ENCODE measurements at regions not wholly inside any gene's neighbourhood (a gene's known extent, or its start where the extent isn't known, plus 50 kb on each side); places are given as distances from the start of the nearest gene placed in this dataset.
A peak's percentile ranks its signal among the peaks of the same experiment; 100 is the strongest.

DNA sequence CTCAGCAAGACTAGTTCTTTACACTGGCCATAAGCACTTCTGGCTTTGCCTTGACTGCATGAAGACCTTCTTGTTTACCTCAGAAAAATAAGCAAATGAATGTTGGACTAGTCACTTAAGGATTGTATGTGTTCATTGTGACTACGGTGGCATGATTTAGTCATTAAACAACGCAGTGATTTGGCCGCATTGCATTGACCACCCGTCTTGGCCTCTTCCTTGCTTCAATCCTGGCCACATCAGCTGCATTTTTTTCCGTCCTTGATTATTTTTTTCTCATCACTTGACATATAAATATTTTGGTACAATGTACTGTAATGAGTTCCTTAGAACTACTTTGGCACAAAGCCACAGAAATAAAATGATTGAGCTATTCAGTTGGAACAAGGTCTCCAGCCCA lies 656.2 kb downstream of the RAB28 start:
- no peak for DNase-seq

DNA sequence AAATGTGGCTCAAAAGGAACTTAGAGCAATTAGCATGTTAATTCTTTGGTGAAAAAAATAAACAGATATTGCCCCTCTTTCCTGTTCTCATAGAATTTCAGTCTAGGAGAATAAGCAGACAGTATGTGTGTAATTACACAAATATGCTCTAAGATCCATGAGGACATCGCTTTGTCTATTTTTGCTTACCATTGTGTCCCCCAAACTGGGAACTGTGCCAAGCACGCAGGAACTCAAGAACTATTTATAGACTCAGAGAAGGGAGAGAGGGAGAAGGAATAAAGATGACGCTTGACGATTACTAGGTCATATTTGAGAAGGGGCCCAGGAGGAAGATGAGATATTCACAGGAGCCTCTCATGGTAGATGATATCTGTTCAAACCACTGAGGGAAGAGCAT lies 692.6 kb downstream of the RAB28 start:
- no peak for DNase-seq

DNA sequence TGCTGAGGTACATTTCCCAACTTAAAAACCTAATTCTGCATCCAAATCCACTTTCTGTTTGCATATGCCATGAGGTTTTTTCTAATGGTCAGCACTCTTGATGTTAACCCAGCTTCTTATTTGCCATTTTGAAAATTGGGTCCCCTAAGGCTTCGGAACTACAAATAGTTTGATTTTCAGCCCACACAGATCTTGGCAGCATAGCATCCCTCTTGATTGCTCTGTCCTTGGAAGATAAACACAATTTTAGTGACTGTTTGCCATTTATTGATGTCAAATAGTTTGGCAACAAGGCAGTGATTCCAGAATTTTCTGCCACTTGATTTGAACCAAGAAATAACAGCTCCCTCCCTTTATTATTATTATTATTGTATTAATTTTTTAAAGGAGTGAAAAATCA lies 696.9 kb downstream of the RAB28 start:
- DNase-seq, result no peak

DNA sequence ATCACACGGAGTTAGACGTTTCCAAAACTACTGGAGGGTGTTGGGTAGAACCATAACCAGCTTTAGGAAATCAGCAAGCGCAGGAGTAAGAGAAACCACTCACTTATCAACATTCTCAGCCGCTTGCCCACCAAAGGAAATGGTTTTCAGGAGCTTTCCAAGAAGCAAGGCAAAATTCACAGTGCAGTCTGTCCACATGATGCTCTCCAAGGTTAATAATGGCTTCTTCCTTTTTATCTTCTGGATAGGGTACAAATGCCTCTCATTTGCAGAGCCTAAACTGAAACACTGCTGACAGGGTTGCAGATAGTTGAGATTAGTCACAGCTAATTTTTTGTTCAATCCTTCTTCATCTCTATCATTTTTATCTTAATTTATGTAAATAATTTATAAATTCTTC lies 705.4 kb downstream of the RAB28 start:
- DNase-seq, result peak; percentile 8

DNA sequence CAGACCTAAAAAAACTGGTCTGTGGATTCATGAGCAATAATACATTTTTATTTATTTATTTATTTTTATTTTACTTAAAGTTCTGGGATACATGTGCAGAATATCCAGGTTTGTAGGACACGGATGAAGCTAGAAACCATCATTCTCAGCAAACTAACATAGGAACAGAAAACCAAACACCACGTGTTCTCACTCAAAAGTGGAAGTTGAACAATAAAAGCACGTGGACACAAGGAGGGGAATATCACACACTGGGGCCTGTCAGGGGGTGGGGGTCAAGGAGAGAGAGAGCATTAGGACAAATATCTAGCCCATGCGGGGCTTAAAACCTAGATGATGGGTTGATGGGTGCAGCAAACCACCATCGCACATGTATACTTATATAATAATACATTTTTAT lies 705.9 kb downstream of the RAB28 start:
- DNase-seq, result no peak

DNA sequence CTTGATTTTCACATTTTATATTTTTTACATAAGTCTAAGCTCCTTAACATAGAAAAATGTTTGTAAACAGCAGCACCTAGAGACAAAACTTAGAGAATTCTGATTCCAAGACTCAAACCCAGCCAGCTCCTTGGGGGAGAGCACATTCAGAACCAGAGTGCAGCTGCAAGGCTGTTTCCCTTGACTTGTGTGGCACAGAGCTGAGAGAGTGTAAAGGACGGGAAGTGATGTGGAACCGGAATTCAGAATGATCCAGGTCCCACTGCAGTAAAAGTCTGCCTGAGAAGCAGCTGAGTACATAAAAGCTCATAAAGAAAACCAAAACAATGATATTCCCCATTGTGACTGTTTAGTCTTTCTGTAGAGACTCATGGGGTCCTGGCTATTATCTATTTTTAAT lies 713.8 kb downstream of the RAB28 start:
- no peak for DNase-seq

DNA sequence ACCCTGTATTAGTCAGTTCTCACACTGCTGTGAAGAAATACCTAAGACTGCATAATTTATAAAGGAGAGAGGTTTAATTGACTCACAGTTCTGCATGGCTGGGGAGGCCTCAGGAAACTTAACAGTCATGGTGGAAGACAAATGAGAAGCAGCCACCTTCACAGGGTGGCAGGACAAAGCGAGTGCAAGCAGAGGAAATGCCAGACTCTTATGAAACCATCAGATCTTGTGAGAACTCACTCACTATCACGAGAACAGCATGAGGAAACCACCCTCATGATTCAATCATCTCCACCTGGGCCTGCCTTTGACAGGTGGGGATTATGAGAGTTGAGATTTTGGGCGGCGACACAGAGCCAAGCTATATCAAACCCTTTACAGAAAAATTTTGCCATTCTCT lies 722.4 kb downstream of the RAB28 start:
- DNase-seq, result no peak

DNA sequence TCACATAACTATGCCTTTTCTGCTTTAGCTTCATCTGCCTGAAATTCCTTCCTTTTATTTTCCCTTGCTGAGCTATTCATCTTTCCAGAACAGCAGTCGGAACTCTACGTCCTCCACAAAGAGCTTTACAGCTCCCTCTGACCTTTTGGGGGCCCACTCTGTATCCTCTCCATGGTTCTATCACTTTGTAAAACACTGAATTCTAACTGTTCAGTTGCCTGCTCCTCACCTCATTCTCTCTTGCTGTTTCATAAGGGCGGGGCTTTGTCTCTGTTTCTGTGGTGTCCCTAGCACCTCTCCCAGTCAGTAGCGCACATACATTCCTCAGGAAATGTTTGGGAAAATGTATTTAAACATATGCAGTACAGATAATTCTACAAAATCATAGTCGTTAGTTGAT lies 737.0 kb downstream of the RAB28 start:
- DNase-seq, result no peak

DNA sequence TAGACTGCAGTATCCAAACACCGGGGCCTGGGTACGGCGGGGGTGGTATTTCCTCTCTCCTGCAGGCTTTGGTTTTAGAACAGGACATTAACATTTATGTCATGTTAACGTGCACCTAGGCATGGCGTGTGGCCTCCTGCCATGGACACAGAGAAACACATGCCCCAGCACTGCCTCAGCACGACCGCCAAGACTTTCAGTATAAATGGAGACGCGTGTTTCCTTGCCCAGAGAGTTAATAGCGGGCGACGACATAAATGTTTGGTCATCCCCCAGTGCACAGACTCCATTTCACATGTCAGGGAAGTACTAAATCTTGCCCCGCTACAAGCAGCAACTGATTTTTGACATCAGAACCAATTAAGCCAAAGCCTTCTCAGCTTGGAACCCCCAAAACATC lies 737.9 kb downstream of the RAB28 start:
- no peak for DNase-seq

DNA sequence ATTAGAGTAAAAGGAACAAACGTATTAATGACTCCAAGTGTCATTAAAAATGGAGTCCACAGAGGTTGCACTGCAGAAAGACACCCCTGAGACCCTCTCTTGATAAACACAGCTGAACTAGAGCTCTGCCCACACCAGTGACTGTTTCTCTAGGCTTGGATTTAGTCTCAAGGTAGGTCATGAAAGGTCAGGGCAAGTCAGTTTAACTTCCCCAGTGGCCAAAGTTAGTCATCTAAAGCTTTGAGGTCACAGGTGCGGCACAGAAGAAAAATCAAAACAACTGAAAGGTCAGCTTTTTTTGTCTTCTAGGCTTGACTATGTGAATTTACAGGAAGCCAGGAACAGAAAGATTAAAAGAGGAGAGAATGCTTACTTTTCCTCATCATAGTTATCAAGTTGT lies 749.6 kb downstream of the RAB28 start:
- DNase-seq, result no peak

DNA sequence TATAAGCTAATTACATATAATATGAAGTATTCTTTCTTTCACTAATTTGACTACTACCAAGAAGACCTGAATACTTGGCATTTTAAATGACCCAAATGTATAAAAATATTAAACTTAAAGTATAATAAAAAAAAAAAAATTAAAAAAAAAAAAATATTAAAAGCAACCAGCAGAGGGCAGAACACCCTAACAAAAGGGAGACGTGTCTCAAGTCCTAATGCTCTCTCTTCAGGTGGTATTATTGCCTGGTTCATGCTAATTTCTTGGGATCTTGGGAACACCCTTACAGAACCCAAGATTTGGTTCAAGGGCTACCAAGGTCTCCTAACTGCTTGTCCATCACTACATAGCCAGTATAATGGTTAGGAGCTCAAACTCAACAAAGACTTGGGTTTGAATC lies 754.8 kb downstream of the RAB28 start:
- peak; percentile 48 for DNase-seq

DNA sequence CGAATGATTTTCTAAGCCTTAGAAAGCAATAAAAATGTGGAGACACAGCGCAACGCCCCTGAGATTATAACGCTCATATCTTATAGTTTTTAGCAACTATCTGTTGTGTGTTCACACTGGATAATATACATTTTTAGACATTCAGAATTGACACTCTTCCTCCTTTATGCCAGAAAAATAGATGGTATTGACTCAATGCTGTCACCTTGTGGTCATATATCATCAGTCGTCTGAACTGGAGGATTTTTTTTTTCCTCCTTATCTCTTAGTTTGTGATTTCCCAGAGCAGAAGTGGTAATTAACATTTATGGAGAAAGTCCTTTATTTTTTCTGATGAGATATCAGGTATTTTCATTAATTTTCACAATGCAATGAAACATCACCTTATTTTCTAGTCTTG lies 759.6 kb downstream of the RAB28 start:
- DNase-seq, result peak; percentile 53

DNA sequence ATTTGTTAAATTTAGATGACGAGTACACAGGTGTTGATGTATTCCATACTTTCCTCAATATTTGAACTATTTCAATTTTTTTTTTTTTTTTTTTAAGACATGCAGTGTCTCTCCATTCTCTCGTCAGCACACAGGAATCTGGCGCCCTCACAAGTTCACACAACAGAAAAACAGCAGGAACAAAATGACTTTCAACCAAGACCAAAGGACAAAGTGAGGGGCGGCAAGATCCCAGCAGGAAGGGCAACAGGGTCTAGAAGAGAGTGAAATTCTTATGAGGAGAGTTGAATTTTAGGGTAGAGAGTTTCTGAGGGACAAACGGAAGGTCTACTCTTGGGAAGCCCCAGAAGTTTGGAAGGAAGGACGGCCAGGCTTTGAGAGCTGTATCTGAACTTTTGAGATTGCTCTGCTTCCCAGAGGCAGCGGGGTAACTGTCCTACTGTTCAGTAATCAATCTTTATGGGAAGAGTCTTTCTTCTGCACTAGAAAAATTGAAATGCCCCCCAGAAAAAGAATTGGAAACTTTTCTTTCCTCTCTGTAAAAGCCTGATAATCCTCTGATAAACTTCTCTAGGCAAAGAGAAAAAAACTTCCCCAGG lies 760.2 kb downstream of the RAB28 start:
- DNase-seq, result no peak

DNA sequence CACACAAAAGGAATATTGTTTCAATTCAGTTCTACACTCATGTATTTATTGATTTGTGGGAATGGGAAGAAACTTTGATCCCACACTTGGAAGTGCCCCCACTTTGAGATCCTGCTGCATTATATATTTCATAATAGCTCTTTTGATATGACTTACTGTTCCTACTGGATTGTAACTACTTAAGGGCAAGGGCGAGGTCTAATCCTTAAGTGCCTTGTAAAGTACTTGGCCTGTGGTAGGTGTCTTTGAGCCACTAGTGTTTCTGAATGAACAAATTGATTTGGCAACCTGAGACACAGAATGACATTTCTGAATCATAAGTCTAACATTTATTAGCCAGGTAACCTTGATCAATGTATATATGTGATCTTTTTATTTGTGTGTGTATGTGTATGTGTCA lies 767.2 kb downstream of the RAB28 start:
- DNase-seq, result no peak

DNA sequence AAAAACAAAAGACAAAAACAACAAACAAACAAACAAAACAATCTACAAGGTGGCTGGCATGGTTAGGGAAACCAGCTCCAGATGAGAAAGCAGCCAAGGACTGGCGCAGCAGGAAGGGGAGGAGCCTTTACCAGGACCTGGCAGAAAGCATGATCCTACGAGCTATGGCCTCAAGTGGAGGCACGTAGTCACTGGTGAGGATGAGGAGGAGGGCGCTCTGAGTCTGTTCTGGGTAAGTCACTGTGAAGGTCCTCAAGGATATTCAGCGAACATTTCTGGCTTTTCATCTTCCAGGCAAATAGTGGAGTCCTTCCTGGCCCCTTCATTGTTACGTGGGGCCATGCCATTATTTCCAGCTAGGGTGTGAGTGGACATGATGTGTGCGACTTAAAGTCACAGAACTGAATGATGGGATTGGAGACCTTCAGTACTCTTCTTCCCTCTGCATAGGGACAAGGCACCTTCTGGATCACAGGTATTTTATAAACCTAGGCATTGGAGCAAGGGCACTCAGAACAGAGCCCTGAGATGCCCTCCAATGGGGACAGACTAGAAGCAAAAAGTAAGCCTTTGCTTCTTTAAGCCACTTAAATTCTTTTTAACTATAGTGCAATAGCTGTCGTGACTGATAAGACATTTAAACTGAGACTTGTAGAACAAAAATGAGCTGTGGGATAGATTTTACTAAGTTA lies 771.3 kb downstream of the RAB28 start:
- no peak for DNase-seq

DNA sequence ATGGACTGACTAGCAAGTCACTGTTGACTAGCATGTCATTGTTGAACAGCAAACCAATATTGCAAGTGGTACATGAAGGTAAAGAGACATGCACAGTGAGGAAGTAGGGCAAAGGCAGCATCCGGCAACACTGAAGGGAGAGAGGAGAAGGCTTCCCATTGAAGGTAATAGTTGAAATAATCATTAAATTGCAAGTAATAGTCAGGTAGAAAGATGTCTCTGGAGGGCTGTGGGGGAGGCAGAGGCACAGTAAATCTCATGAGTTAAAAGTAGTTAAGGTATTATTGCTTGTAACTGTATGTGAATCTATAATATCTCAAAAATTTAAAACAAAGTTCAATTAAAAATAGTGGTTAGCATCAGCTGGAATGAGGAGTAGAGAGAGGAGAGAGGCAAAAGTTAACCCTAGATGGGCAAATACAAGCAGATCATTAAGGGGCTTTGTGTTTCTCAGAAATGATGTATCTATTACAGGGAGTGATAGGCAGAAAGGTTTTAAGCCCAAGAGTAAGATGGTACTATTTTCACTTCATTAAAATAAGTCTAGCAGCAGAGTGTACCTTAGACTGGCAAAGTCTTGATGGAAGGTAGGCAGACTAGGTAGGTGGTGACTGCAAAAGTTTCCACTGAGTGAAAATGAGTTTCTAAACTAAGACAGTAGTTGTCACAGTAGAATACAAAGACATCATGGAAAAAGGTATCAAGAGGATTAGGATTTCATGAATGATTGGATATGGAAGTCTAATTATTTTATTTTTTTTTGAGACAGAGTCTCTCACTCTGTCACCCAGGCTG lies 776.6 kb downstream of the RAB28 start:
- DNase-seq, result no peak

DNA sequence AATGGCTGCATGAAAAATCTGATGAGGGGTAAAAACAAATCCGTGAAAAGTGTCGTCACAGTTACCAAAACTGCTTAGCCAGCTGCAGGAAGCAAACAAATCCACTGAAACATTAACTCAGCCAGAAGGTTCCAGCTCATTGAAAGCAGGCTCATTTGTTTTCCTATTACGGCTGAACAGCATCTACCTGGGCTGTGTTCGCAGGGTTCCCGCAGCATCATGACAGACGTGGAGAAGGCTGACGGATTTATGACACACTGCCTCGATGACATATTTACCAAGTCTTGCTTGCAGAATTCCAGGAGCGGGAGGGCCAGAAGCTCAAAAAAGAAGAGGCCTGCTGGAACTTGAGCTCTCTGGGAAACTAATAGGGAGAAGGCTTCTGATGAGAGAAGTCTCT lies 781.1 kb downstream of the RAB28 start:
- DNase-seq, result no peak

DNA sequence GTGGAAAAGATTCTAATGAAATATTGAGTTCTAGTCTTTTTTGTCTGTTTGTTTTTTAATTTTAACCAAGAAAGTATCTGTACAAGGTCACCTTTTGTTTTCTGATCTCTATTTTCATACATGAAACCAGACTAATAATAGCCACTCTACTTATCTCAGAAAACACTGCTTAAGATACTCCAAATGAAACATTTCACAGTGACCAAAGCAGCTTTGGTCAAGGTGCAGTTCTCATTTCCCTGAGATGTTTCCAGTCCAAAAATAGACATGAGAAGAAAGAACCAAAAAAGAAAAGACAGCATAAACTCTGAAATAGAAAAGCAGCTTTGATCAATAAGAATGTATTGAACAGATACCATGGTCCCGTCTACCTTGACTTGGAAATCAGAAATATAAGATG lies 782.8 kb downstream of the RAB28 start:
- DNase-seq, result no peak

DNA sequence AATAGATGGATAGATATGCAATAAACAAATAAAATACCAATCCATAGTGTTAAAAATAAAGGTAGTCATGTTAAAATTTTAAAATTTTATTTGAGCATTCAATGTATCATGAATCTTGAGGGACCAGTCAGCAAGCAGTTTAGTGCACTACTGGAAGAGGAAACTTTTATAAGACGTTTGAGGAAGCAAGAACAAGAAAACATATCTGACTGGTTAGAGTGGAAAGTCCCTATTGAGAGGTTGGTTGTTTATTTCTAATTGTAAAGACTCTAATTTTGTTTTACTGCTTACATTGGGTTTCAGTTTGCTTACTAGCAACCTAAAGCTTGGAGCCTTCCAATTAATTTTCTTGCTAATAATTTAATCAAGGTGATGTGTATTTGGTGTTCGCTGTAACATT lies 786.2 kb downstream of the RAB28 start:
- no peak for DNase-seq

DNA sequence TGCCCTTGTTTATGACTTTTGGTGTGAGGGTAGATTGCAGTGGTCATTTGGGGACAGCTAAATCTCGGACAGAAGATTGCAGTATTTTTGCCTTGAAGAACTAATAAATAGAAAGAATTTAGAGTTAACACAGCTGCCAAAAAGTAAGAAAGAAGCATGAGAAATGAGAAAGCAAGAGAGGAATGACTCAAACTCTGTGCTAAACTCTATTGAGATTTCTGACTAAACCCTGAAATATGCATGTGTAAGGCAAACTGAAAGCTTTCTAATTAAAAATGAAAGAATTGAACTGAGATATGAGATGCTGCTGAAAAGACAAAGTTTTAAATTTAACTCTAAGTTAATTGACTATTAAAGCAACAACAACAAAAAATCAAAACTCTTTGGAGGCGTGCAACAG lies 791.3 kb downstream of the RAB28 start:
- DNase-seq, result no peak

DNA sequence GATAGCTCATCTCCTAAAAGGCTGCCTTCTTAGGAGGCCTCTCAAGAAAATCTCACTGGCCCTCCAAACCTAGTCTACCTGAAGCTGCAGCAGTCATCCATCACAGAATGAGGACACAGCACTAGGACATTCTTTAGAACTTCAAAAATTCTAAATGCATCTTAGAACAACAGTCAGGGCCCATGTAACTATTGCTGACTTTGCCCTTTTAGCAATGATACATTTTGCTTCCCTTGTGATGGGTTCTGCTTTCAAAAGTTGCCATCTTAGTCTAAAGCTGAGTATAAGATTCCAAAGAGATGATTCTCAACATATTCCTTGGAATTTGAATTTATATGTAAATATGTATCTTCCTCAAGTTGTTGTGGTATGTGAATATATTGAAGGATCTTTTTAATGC lies 793.0 kb downstream of the RAB28 start:
- no peak for DNase-seq

DNA sequence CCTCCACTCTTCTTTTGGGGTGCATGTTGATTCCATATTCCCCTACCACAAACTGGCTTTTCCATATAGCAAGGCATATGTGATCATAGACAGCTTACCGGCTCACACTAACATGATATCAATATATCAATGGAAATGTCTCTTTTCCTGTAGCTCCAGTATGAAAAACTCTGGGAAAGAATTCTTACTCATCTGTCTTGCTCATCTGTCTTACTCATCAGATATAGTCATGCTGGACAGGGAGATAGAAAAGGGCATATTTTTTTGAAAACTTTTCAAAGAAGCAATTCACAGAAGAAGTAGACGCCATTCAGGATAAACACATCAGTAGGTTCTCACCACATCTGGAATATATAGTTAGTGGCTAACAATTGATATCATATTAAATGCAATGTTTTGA lies 794.7 kb downstream of the RAB28 start:
- DNase-seq, result no peak

DNA sequence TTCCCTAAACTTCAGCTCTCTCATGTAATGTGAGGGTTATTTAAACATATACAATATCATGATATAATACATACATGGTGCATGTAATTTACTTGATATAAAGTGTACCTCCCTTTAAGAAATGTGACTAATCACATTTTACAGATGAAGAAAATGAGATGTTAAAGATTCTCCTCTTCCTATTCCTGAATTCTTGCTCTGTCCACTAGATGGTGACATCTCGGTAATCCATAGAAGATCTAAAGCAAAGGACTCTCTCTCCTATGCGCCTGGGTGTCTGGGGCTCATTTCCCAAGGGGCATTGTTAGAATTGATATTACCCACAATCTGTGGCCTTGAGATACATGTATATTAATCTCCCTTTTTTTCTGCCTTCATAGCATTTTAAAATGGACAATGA lies 804.9 kb downstream of the RAB28 start:
- DNase-seq, result peak; percentile 14

DNA sequence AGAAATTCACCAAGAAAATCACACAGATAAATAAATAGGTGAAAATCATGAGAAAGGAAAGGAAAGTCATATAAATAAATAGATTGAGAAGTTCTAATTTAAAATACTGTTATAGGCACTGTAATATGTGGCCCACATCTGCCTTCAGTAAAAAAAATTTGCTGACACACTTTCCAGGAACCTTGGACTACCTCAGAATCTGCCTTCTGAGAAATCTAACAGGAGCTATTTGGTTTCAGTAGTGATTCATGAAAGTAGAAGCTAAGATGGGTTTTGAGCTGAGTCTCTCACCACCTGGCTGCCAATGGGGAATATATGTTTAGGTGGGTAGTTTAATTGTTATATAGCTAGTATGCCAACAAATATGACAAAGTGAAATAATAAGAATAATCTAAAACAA lies 810.0 kb downstream of the RAB28 start:
- no peak for DNase-seq

DNA sequence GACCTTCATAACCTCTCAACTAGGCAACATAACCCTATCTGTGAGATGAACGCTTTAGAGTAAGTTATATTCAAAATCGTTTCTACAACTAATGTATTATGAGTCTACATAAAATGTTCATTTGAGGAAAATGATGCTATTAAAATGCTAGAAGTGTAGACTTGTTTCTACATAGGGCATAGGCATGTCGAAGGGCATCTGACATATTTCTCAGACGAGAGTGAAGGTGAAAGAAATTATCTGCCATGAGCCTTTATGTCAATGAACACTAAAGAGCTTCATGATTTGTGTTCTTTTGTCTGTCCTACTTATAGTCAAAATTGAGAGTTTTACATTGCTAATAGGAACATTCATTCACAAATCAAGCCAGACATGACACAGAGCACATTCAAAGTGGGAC lies 811.8 kb downstream of the RAB28 start:
- DNase-seq, result no peak
